IMR-90 (cell line): ENCODE measurements at regions not wholly inside any gene's neighbourhood (a gene's known extent, or its start where the extent isn't known, plus 50 kb on each side); places are given as distances from the start of the nearest gene placed in this dataset.

ENCODE experiments used
- BHLHE40 ChIP-seq: fragments of 150-350 bp; IDR thresholded peaks from 2 replicates; pipeline ENCODE4 v1.6.1; 2016; ENCODE audit warnings: mild to moderate bottlenecking, low read depth, low read length
- CEBPB ChIP-seq: IDR thresholded peaks from 2 replicates; pipeline ENCODE4 v1.6.1; 2012; ENCODE audit warnings: low read depth, low read length, improper control_type of control experiment
- CHD1 ChIP-seq: IDR thresholded peaks from 2 replicates; pipeline ENCODE4 v1.6.1; 2012; ENCODE audit warnings: low read depth, low read length, improper control_type of control experiment
- CTCF ChIP-seq: conservative IDR thresholded peaks from 2 replicates; pipeline ENCODE4 v1.5.1; 2012; ENCODE audit warnings: mild to moderate bottlenecking, low read depth, low read length, improper control_type of control experiment
- ELK1 ChIP-seq: fragments of 150-350 bp; IDR thresholded peaks from 2 replicates; pipeline ENCODE4 v1.6.1; 2016; ENCODE audit warnings: low read depth, mild to moderate bottlenecking, low read length, moderate library complexity, borderline replicate concordance
- MAFK ChIP-seq: IDR thresholded peaks from 2 replicates; pipeline ENCODE4 v1.6.1; 2012; ENCODE audit warnings: low read depth, low read length, improper control_type of control experiment
- MAZ ChIP-seq: IDR thresholded peaks from 2 replicates; pipeline ENCODE4 v1.6.1; 2012; ENCODE audit warnings: low read depth, mild to moderate bottlenecking, low read length, improper control_type of control experiment, moderate library complexity, borderline replicate concordance
- MXI1 ChIP-seq: IDR thresholded peaks from 2 replicates; pipeline ENCODE4 v1.6.1; 2012; ENCODE audit warnings: low read depth, mild to moderate bottlenecking, low read length, moderate library complexity, borderline replicate concordance
- POLR2A ChIP-seq: IDR thresholded peaks from 2 replicates; pipeline ENCODE4 v1.6.1; 2012; ENCODE audit warnings: mild to moderate bottlenecking, low read depth, low read length
- RAD21 ChIP-seq: IDR thresholded peaks from 2 replicates; pipeline ENCODE4 v1.6.1; 2012; ENCODE audit warnings: low read length, improper control_type of control experiment
- RCOR1 ChIP-seq: IDR thresholded peaks from 2 replicates; pipeline ENCODE4 v1.6.1; 2012; ENCODE audit warnings: mild to moderate bottlenecking, low read length, improper control_type of control experiment; ENCODE audit not compliant: insufficient replicate concordance
- RFX5 ChIP-seq: IDR thresholded peaks from 2 replicates; pipeline ENCODE4 v1.8.0; 2012; ENCODE audit warnings: low read depth, mild to moderate bottlenecking, low read length, moderate library complexity
- SMC3 ChIP-seq: fragments of 150-350 bp; IDR thresholded peaks from 2 replicates; pipeline ENCODE4 v1.6.1; 2016; ENCODE audit warnings: low read depth, mild to moderate bottlenecking, antibody characterized with exemption, low read length, moderate library complexity
- USF2 ChIP-seq: fragments of 150-350 bp; IDR thresholded peaks from 2 replicates; pipeline ENCODE4 v1.6.1; 2017; ENCODE audit warnings: mild to moderate bottlenecking, antibody characterized with exemption, low read length, low read depth

GRCh38 chr6:91213229-91213901 is 626.5 kb upstream of the MAP3K7 start:
- TF ChIP-seq POLR2A (no peak), CTCF (no peak), BHLHE40 (no peak), MAZ (no peak), RFX5 (no peak), SMC3 (no peak), USF2 (no peak), MXI1 (no peak), RCOR1 (no peak), CEBPB (no peak), ELK1 (no peak), RAD21 (no peak), CHD1 (no peak), MAFK (no peak)
